IMR-90 (cell line): ENCODE measurements at regions not wholly inside any gene's neighbourhood (a gene's known extent, or its start where the extent isn't known, plus 50 kb on each side); places are given as distances from the start of the nearest gene placed in this dataset.

Source experiments
- ATAC-seq: fragments of 200-7000 bp; cut with Tn5 transposase; 2 replicates; pipeline ENCODE4 v1.9.1; 2020; ENCODE audit warnings: low read depth, mild to moderate bottlenecking, moderate library complexity
- BruUV-seq: library from RNA; stranded (reverse); fragments of 400-500 nt; replicated peaks from 2 replicates; lab custom pipeline; 2021; lab: Mats Ljungman, UMichigan
- CTCF ChIA-PET: fragments of 300-600 bp; formaldehyde crosslinking; extraction: SDS; loops from one replicate; lab custom pipeline; 2021; ENCODE audit warnings: antibody characterized with exemption; lab: Yijun Ruan, JAX
- POLR2A ChIA-PET: fragments of 300-600 bp; sonication (Branson Sonifier 250); formaldehyde crosslinking; loops from one replicate; lab custom pipeline; 2022; ENCODE audit warnings: antibody characterized with exemption; ENCODE audit not compliant: unreplicated experiment; lab: Charles Lee
- DNase-seq: peaks from one replicate; pipeline ENCODE4 v3.0.0; 2013
- H2AFZ ChIP-seq: replicated peaks from 2 replicates; pipeline ENCODE3; 2013; ENCODE audit warnings: low read length, mild to moderate bottlenecking; ENCODE audit not compliant: poor library complexity
- H2AK5ac ChIP-seq: 2 replicates; pipeline ENCODE4 v1.6.1; 2013; ENCODE audit warnings: low read depth, low read length, inconsistent platforms
- H2AK9ac ChIP-seq: replicated peaks from 2 replicates; pipeline ENCODE3; 2013; ENCODE audit warnings: mild to moderate bottlenecking, low read depth, low read length, moderate library complexity; ENCODE audit not compliant: poor library complexity
- H2BK120ac ChIP-seq: 2 replicates; pipeline ENCODE4 v1.6.1; 2013; ENCODE audit warnings: low read depth, low read length, inconsistent platforms
- H2BK15ac ChIP-seq: 3 replicates; pipeline ENCODE4 v1.6.1; 2013; ENCODE audit warnings: low read depth, low read length, inconsistent platforms
- H2BK20ac ChIP-seq: 2 replicates; pipeline ENCODE4 v1.6.1; 2013; ENCODE audit warnings: low read depth, mild to moderate bottlenecking, inconsistent platforms, low read length, moderate library complexity
- H2BK5ac ChIP-seq: 2 replicates; pipeline ENCODE4 v1.6.1; 2013; ENCODE audit warnings: mild to moderate bottlenecking, low read depth, low read length, inconsistent platforms; ENCODE audit not compliant: poor library complexity, severe bottlenecking
- H3K14ac ChIP-seq: replicated peaks from 2 replicates; pipeline ENCODE4 v1.6.1; 2013; ENCODE audit warnings: low read depth, low read length, inconsistent platforms
- H3K18ac ChIP-seq: 2 replicates; pipeline ENCODE4 v1.6.1; 2013; ENCODE audit warnings: low read depth, low read length, control low read depth
- H3K23ac ChIP-seq: 2 replicates; pipeline ENCODE4 v1.6.1; 2013; ENCODE audit warnings: low read depth, low read length, inconsistent platforms
- H3K27ac ChIP-seq: 2 replicates; pipeline ENCODE4 v1.5.1; 2013; ENCODE audit warnings: mild to moderate bottlenecking, control low read depth, low read length; ENCODE audit not compliant: insufficient read depth
- H3K27me3 ChIP-seq: 2 replicates; pipeline ENCODE4 v1.6.1; 2013; ENCODE audit warnings: low read length; ENCODE audit not compliant: control insufficient read depth, insufficient read depth
- H3K36me3 ChIP-seq: 2 replicates; pipeline ENCODE4 v1.6.1; 2013; ENCODE audit warnings: low read length, mixed read lengths; ENCODE audit not compliant: control insufficient read depth, insufficient read depth
- H3K4ac ChIP-seq: 2 replicates; pipeline ENCODE4 v1.6.1; 2013; ENCODE audit warnings: low read depth, low read length, inconsistent platforms
- H3K4me1 ChIP-seq: 2 replicates; pipeline ENCODE4 v1.6.1; 2013; ENCODE audit warnings: low read length, mixed read lengths; ENCODE audit not compliant: control insufficient read depth, insufficient read depth
- H3K4me2 ChIP-seq: 2 replicates; pipeline ENCODE4 v1.6.1; 2013; ENCODE audit warnings: low read depth, mild to moderate bottlenecking, control low read depth, low read length, moderate library complexity
- H3K4me3 ChIP-seq: 2 replicates; pipeline ENCODE4 v1.5.1; 2013; ENCODE audit warnings: low read depth, mild to moderate bottlenecking, control low read depth, low read length, moderate library complexity; ENCODE audit not compliant: insufficient read depth
- H3K56ac ChIP-seq: 2 replicates; pipeline ENCODE4 v1.6.1; 2013; ENCODE audit warnings: low read length, inconsistent platforms; ENCODE audit not compliant: insufficient read depth; ENCODE audit errors: extremely low read depth
- H3K79me1 ChIP-seq, 2 experiments: 2 replicates each; pipeline ENCODE4 v1.6.1; 2013; ENCODE audit warnings: low read length in 2 of 2, inconsistent platforms in 1 of 2, low read depth in 1 of 2
- H3K9ac ChIP-seq: 2 replicates; pipeline ENCODE4 v1.6.1; 2013; ENCODE audit warnings: low read depth, low read length, control low read depth
- H3K9me1 ChIP-seq: 2 replicates; pipeline ENCODE4 v1.6.1; 2013; ENCODE audit warnings: low read length, inconsistent platforms; ENCODE audit not compliant: insufficient read depth
- H3K9me3 ChIP-seq: 2 replicates; pipeline ENCODE4 v1.6.1; 2013; ENCODE audit warnings: low read length; ENCODE audit not compliant: control insufficient read depth, insufficient read depth
- H4K20me1 ChIP-seq: 2 replicates; pipeline ENCODE4 v1.6.1; 2013; ENCODE audit warnings: low read length, inconsistent platforms; ENCODE audit not compliant: insufficient read depth
- H4K5ac ChIP-seq: 2 replicates; pipeline ENCODE4 v1.6.1; 2013; ENCODE audit warnings: mild to moderate bottlenecking, low read depth, low read length, control low read depth
- H4K8ac ChIP-seq, 2 experiments: 2 replicates each; pipeline ENCODE4 v1.6.1; 2013; ENCODE audit warnings: low read depth in 2 of 2, low read length in 2 of 2, control low read depth in 1 of 2, inconsistent platforms in 1 of 2
- H4K91ac ChIP-seq: 2 replicates; pipeline ENCODE4 v1.6.1; 2013; ENCODE audit warnings: low read depth, low read length, inconsistent platforms; ENCODE audit not compliant: insufficient read depth
- BHLHE40 ChIP-seq: fragments of 150-350 bp; IDR thresholded peaks from 2 replicates; pipeline ENCODE4 v1.6.1; 2016; ENCODE audit warnings: mild to moderate bottlenecking, low read depth, low read length
- CEBPB ChIP-seq: IDR thresholded peaks from 2 replicates; pipeline ENCODE4 v1.6.1; 2012; ENCODE audit warnings: low read depth, low read length, improper control_type of control experiment
- CHD1 ChIP-seq: IDR thresholded peaks from 2 replicates; pipeline ENCODE4 v1.6.1; 2012; ENCODE audit warnings: low read depth, low read length, improper control_type of control experiment
- FOS ChIP-seq: fragments of 150-350 bp; IDR thresholded peaks from 2 replicates; pipeline ENCODE4 v1.6.1; 2016; ENCODE audit warnings: low read depth, low read length
- MAFK ChIP-seq: IDR thresholded peaks from 2 replicates; pipeline ENCODE4 v1.6.1; 2012; ENCODE audit warnings: low read depth, low read length, improper control_type of control experiment
- MAZ ChIP-seq: IDR thresholded peaks from 2 replicates; pipeline ENCODE4 v1.6.1; 2012; ENCODE audit warnings: low read depth, mild to moderate bottlenecking, low read length, improper control_type of control experiment, moderate library complexity, borderline replicate concordance
- MXI1 ChIP-seq: IDR thresholded peaks from 2 replicates; pipeline ENCODE4 v1.6.1; 2012; ENCODE audit warnings: low read depth, mild to moderate bottlenecking, low read length, moderate library complexity, borderline replicate concordance
- NFE2L2 ChIP-seq: fragments of 150-350 bp; IDR thresholded peaks from 2 replicates; pipeline ENCODE4 v1.6.1; 2016; ENCODE audit warnings: low read depth, mild to moderate bottlenecking, low read length
- POLR2A ChIP-seq: IDR thresholded peaks from 2 replicates; pipeline ENCODE4 v1.6.1; 2012; ENCODE audit warnings: mild to moderate bottlenecking, low read depth, low read length
- RAD21 ChIP-seq: IDR thresholded peaks from 2 replicates; pipeline ENCODE4 v1.6.1; 2012; ENCODE audit warnings: low read length, improper control_type of control experiment
- RCOR1 ChIP-seq: IDR thresholded peaks from 2 replicates; pipeline ENCODE4 v1.6.1; 2012; ENCODE audit warnings: mild to moderate bottlenecking, low read length, improper control_type of control experiment; ENCODE audit not compliant: insufficient replicate concordance
- RFX5 ChIP-seq: IDR thresholded peaks from 2 replicates; pipeline ENCODE4 v1.8.0; 2012; ENCODE audit warnings: low read depth, mild to moderate bottlenecking, low read length, moderate library complexity
- SMC3 ChIP-seq: fragments of 150-350 bp; IDR thresholded peaks from 2 replicates; pipeline ENCODE4 v1.6.1; 2016; ENCODE audit warnings: low read depth, mild to moderate bottlenecking, antibody characterized with exemption, low read length, moderate library complexity
- WGBS, 2 experiments: methylation state at CpG; one replicate each; pipeline versions ENCODE4 v1.1.5 to v1.1.7; 2013; ENCODE audit warnings: missing lambda C conversion rate in 2 of 2; ENCODE audit not compliant: insufficient read length in 1 of 2; ENCODE audit errors: extremely low coverage in 2 of 2; 5-methylcytosine and 5-hydroxymethylcytosine counted together
- dilution Hi-C: fragments of 300-500 bp; cut with HindIII; formaldehyde crosslinking; loops from one replicate; pipeline ENCODE4 v1.14.3; 2018; ENCODE audit warnings: low sequenced_read_pairs; ENCODE audit not compliant: unreplicated experiment
- in situ Hi-C: fragments of 300-500 bp; cut with MboI; formaldehyde crosslinking; loops from 3 replicates; pipeline ENCODE4 v1.14.3; 2019; ENCODE audit warnings: low sequenced_read_pairs, inconsistent platforms, mixed read lengths
- intact Hi-C: fragments of 100-400 bp; cut with micrococcal nuclease; formaldehyde crosslinking; loops from 2 replicates; pipeline ENCODE4 v1.10.0; 2022
- TF ChIP-seq, protein P1 (sequence below): fragments of 150-350 bp; IDR thresholded peaks from 2 replicates; pipeline ENCODE4 v1.6.1; 2016; ENCODE audit warnings: low read depth, mild to moderate bottlenecking, low read length, moderate library complexity, borderline replicate concordance
- TF ChIP-seq, protein P2 (sequence below): conservative IDR thresholded peaks from 2 replicates; pipeline ENCODE4 v1.5.1; 2012; ENCODE audit warnings: mild to moderate bottlenecking, low read depth, low read length, improper control_type of control experiment
- TF ChIP-seq, protein P3 (sequence below): fragments of 150-350 bp; IDR thresholded peaks from 2 replicates; pipeline ENCODE4 v1.6.1; 2017; ENCODE audit warnings: mild to moderate bottlenecking, antibody characterized with exemption, low read length, low read depth

DNA sequence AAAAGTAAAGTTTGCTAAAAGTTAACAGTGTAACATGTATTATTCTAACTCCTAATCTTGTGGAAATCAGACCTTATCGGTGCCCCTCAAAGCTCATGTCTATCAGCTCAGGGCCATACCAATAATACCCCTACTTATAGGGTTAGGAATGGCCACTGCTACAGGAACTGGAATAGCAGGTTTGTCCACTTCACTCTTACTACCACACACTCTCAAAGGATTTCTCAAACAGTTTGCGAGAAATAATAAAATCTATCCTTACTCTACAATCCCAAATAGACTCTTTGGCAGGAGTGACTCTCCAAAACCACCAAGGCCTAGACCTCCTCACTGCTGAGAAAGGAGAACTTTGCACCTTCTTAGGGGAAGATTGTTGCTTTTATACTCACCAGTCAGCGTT is 1677.7 kb downstream of the OLFM4 start:
- dilution Hi-C loops = no loop called here
- no peak for TF ChIP-seq POLR2A
- TF ChIP-seq, protein P1, sequence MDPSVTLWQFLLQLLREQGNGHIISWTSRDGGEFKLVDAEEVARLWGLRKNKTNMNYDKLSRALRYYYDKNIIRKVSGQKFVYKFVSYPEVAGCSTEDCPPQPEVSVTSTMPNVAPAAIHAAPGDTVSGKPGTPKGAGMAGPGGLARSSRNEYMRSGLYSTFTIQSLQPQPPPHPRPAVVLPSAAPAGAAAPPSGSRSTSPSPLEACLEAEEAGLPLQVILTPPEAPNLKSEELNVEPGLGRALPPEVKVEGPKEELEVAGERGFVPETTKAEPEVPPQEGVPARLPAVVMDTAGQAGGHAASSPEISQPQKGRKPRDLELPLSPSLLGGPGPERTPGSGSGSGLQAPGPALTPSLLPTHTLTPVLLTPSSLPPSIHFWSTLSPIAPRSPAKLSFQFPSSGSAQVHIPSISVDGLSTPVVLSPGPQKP = no peak
- no peak for TF ChIP-seq MXI1
- TF ChIP-seq MAFK = no peak
- TF ChIP-seq RFX5 = no peak
- no peak for TF ChIP-seq NFE2L2
- no peak for TF ChIP-seq BHLHE40
- no peak for TF ChIP-seq SMC3
- no peak for TF ChIP-seq FOS
- TF ChIP-seq, protein P2, sequence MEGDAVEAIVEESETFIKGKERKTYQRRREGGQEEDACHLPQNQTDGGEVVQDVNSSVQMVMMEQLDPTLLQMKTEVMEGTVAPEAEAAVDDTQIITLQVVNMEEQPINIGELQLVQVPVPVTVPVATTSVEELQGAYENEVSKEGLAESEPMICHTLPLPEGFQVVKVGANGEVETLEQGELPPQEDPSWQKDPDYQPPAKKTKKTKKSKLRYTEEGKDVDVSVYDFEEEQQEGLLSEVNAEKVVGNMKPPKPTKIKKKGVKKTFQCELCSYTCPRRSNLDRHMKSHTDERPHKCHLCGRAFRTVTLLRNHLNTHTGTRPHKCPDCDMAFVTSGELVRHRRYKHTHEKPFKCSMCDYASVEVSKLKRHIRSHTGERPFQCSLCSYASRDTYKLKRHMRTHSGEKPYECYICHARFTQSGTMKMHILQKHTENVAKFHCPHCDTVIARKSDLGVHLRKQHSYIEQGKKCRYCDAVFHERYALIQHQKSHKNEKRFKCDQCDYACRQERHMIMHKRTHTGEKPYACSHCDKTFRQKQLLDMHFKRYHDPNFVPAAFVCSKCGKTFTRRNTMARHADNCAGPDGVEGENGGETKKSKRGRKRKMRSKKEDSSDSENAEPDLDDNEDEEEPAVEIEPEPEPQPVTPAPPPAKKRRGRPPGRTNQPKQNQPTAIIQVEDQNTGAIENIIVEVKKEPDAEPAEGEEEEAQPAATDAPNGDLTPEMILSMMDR = no peak
- TF ChIP-seq MAZ = no peak
- no peak for TF ChIP-seq RAD21
- TF ChIP-seq CEBPB = no peak
- TF ChIP-seq, protein P3, sequence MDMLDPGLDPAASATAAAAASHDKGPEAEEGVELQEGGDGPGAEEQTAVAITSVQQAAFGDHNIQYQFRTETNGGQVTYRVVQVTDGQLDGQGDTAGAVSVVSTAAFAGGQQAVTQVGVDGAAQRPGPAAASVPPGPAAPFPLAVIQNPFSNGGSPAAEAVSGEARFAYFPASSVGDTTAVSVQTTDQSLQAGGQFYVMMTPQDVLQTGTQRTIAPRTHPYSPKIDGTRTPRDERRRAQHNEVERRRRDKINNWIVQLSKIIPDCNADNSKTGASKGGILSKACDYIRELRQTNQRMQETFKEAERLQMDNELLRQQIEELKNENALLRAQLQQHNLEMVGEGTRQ = no peak
- TF ChIP-seq RCOR1 = no peak
- no peak for TF ChIP-seq CHD1
- no peak overlapping the region for H3K9ac ChIP-seq
- H3K4me2 ChIP-seq = no peak overlapping the region
- no CpG with 5 or more reads among the region's 3 CpGs for WGBS, 2 experiments
- no peak overlapping the region for H4K5ac ChIP-seq
- in situ Hi-C loops = no loop called here
- H2BK5ac ChIP-seq = no peak overlapping the region
- H3K4me3 ChIP-seq = no peak overlapping the region
- H2AK9ac ChIP-seq = no peak overlapping the region
- H2BK15ac ChIP-seq = no peak overlapping the region
- CTCF ChIA-PET = no interaction called here
- H3K4ac ChIP-seq = no peak overlapping the region
- no peak overlapping the region for H3K23ac ChIP-seq
- H3K18ac ChIP-seq = no peak overlapping the region
- H4K20me1 ChIP-seq = no peaks in the 10 kb centered on the region
- H3K27me3 ChIP-seq = no peaks in the 10 kb centered on the region
- BruUV-seq = no TSS peak
- no peak overlapping the region for H2BK120ac ChIP-seq
- POLR2A ChIA-PET = no interaction called here
- no peaks in the 10 kb centered on the region for H3K36me3 ChIP-seq
- H3K9me1 ChIP-seq = no peaks in the 10 kb centered on the region
- H3K56ac ChIP-seq = no peak overlapping the region
- H3K27ac ChIP-seq = no peak overlapping the region
- no peaks in the 10 kb centered on the region for H3K79me1 ChIP-seq
- H3K9me3 ChIP-seq = peaks cover 15% of the 10 kb centered on the region; the same call in 1 of the 2 replicates
- no peak overlapping the region for H4K91ac ChIP-seq
- no peak overlapping the region for H2BK20ac ChIP-seq
- no peaks in the 10 kb centered on the region for H3K4me1 ChIP-seq
- no peak overlapping the region for H3K14ac ChIP-seq
- no peak overlapping the region for H2AFZ ChIP-seq
- ATAC-seq (no peak), DNase-seq (no peak)
- no peak overlapping the region for H4K8ac ChIP-seq
- intact Hi-C loops = no loop called here
- no peak overlapping the region for H2AK5ac ChIP-seq
